ENCODE measurements at regions not wholly inside any gene's neighbourhood (a gene's known extent, or its start where the extent isn't known, plus 50 kb on each side); places are given as distances from the start of the nearest gene placed in this dataset.

DNA sequence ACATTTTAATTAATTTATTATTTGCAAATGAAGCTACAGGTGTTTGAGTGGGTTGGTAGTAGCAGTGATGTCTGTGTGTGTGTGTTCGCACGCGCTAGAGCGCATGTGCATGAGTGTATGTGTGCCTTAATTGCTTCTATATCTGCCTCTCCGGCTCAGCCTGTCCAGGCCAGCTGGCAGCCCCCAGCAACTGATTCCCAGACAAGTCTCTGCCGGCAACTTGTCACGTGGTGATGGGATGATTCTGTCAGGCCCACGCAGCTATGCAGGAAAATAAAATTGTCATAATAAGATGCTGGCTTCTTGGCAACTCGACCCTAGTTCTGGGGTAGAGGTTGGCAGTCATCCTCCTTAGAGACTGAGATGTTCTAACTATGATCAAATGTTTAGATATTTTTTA is 712.8 kb upstream of the SOX9 start:
- H3K27me3 ChIP-seq (ENCODE audit: low read depth), result no peaks in the 10 kb centered on the region
- no peaks in the 10 kb centered on the region for H3K4me1 ChIP-seq
- no peaks in the 10 kb centered on the region for H3K9me3 ChIP-seq
- ATAC-seq (no peak), DNase-seq (no peak)
- H3K4me3 ChIP-seq, result no peak overlapping the region
- H3K36me3 ChIP-seq, result no peaks in the 10 kb centered on the region
- TF ChIP-seq, protein P1, sequence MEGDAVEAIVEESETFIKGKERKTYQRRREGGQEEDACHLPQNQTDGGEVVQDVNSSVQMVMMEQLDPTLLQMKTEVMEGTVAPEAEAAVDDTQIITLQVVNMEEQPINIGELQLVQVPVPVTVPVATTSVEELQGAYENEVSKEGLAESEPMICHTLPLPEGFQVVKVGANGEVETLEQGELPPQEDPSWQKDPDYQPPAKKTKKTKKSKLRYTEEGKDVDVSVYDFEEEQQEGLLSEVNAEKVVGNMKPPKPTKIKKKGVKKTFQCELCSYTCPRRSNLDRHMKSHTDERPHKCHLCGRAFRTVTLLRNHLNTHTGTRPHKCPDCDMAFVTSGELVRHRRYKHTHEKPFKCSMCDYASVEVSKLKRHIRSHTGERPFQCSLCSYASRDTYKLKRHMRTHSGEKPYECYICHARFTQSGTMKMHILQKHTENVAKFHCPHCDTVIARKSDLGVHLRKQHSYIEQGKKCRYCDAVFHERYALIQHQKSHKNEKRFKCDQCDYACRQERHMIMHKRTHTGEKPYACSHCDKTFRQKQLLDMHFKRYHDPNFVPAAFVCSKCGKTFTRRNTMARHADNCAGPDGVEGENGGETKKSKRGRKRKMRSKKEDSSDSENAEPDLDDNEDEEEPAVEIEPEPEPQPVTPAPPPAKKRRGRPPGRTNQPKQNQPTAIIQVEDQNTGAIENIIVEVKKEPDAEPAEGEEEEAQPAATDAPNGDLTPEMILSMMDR (IDR thresholded peaks at IDR 0.05), result no peak
- H3K27ac ChIP-seq, result no peak overlapping the region
- intact Hi-C loops (cut with DNase I), result loop anchor here (2.0 kb wide), 1 partner anchor 39 kb away; no protein-coding TSS in a partner anchor

DNA sequence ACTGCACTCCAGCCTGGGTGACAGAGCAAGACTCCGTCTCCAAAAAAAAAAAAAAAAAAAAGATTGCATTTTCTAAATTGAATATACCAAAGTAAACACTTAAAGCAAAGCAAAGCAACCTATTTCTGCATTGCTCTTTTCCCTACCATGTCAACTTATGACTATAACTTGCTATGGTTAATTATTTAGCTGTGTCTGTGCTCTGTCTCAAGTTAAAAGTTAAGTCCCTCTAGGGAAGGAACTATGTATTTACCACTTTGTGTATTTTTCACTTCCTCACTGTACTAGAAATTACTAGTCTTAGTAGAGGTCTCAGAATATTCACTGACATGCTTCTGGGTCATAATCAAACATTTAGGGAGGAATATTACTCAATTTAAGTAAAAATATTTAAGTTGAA is 711.7 kb upstream of the SOX9 start:
- H3K36me3 ChIP-seq, result no peaks in the 10 kb centered on the region
- ATAC-seq (no peak), DNase-seq (no peak)
- TF ChIP-seq, protein P1 (IDR thresholded peaks at IDR 0.05), result no peak
- no peaks in the 10 kb centered on the region for H3K9me3 ChIP-seq
- no peak overlapping the region for H3K4me3 ChIP-seq
- no peaks in the 10 kb centered on the region for H3K4me1 ChIP-seq
- H3K27me3 ChIP-seq (ENCODE audit: low read depth), result no peaks in the 10 kb centered on the region
- H3K27ac ChIP-seq, result no peak overlapping the region
- intact Hi-C loops (cut with DNase I), result no loop called here

DNA sequence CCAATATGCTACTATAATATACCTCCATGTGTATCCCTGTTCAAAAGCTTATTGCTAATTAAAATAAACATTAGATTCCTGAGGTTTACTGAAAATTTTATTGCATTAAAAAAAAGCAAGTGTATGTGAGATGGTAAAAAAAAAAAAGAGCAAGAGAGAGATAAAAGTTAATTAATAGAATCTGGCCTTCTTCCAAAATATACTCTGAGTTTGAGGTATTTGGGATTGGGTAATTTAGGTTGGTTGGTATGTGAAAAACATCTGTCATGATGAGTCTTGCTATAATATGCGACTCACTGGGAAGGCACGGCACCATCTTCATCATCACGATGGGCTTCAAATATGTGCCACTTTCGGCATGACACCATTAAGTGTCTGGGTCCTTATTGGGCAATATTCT is 711.1 kb upstream of the SOX9 start:
- TF ChIP-seq, protein P1 (IDR thresholded peaks at IDR 0.05), result no peak
- Histone ChIP-seq H3K4me1 (no peaks in the 10 kb centered on the region), H3K27ac (no peak overlapping the region), H3K36me3 (no peaks in the 10 kb centered on the region), H3K9me3 (no peaks in the 10 kb centered on the region), H3K27me3 (ENCODE audit: low read depth) (no peaks in the 10 kb centered on the region), H3K4me3 (no peak overlapping the region)
- intact Hi-C loops (cut with DNase I), result no loop called here
- ATAC-seq, result no peak
- no peak for DNase-seq

DNA sequence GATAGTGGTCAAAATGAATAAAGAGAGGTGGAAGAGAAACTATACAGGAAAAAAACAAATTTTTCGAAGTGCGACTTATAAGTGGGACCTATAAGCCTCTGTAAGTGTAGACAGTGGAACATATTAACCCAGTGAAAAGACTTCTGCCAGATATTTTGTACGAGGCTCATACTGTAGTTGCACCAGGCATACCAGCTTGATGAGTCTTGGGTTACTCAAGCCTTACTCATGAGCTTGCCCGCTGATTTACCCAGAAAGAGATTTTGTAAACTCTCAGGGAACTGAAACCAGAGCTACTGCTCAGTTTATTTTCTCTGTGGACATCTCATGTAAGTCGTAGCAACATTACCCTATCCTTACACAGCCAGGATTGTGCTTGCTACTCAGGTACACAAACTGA is 708.0 kb upstream of the SOX9 start:
- DNase-seq (no peak), ATAC-seq (no peak)
- H3K27me3 ChIP-seq (ENCODE audit: low read depth), result no peaks in the 10 kb centered on the region
- H3K36me3 ChIP-seq, result no peaks in the 10 kb centered on the region
- H3K27ac ChIP-seq, result no peak overlapping the region
- TF ChIP-seq, protein P1 (IDR thresholded peaks at IDR 0.05), result no peak
- no peaks in the 10 kb centered on the region for H3K4me1 ChIP-seq
- intact Hi-C loops (cut with DNase I), result no loop called here
- H3K9me3 ChIP-seq, result no peaks in the 10 kb centered on the region
- no peak overlapping the region for H3K4me3 ChIP-seq

DNA sequence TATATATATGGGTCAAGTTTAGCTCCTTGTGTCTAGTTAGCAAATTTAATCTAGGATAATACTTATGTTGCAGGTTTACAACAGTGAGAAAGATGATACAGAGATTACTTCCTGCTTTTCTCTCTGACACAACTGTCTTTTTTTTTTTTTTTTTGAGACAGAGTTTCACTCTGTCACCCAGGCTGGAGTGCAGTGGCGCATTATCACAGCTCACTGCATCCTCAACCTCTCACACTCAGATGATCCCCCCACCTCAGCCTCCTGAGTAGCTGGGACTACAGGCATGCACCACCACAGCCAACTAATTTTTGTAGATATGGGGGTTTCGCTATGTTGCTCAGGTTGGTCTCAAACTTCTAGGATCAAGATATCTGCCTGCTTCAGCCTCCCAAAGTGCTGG is 706.9 kb upstream of the SOX9 start:
- DNase-seq, result no peak

More for the DNA sequence above, 706.9 kb upstream of the SOX9 start:
- H3K27ac ChIP-seq, result no peak overlapping the region
- no peaks in the 10 kb centered on the region for H3K9me3 ChIP-seq
- no peak overlapping the region for H3K4me3 ChIP-seq
- H3K36me3 ChIP-seq, result no peaks in the 10 kb centered on the region
- ATAC-seq, result no peak
- TF ChIP-seq, protein P1 (IDR thresholded peaks at IDR 0.05), result no peak
- no peaks in the 10 kb centered on the region for H3K27me3 ChIP-seq (ENCODE audit: low read depth)
- intact Hi-C loops (cut with DNase I), result no loop called here
- H3K4me1 ChIP-seq, result no peaks in the 10 kb centered on the region

All from lower lobe of right lung (tissue), 2 donors.